Coronary artery (tissue), 2 donors: ENCODE measurements at regions not wholly inside any gene's neighbourhood (a gene's known extent, or its start where the extent isn't known, plus 50 kb on each side); places are given as distances from the start of the nearest gene placed in this dataset.

Experiments used
- DNase-seq: peaks from one replicate; pipeline ENCODE4 v3.0.0-alpha.2; 2017; ENCODE audit warnings: low spot score
- H3K27ac ChIP-seq, 2 donors: fragments of 200-600 bp; sonication (generic); one replicate each; pipeline ENCODE4 v1.5.1; 2016 to 2019
- H3K4me3 ChIP-seq: fragments of 200-600 bp; sonication (generic); 2 replicates; pipeline ENCODE4 v1.5.1; 2016; ENCODE audit warnings: mild to moderate bottlenecking, moderate library complexity
- TF ChIP-seq, protein P1 (sequence below): fragments of 200-600 bp; sonication (generic); IDR thresholded peaks from one replicate; pipeline ENCODE4 v1.5.1; 2019; ENCODE audit warnings: antibody characterized with exemption

GRCh38 chr12:24134092-24134491 lies 184.6 kb upstream of the SOX5 start:
- TF ChIP-seq, protein P1, sequence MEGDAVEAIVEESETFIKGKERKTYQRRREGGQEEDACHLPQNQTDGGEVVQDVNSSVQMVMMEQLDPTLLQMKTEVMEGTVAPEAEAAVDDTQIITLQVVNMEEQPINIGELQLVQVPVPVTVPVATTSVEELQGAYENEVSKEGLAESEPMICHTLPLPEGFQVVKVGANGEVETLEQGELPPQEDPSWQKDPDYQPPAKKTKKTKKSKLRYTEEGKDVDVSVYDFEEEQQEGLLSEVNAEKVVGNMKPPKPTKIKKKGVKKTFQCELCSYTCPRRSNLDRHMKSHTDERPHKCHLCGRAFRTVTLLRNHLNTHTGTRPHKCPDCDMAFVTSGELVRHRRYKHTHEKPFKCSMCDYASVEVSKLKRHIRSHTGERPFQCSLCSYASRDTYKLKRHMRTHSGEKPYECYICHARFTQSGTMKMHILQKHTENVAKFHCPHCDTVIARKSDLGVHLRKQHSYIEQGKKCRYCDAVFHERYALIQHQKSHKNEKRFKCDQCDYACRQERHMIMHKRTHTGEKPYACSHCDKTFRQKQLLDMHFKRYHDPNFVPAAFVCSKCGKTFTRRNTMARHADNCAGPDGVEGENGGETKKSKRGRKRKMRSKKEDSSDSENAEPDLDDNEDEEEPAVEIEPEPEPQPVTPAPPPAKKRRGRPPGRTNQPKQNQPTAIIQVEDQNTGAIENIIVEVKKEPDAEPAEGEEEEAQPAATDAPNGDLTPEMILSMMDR, result no peak
- Histone ChIP-seq H3K27ac (no peak overlapping the region), H3K4me3 (no peak overlapping the region)
- DNase-seq, result no peak

GRCh38 chr12:24133384-24133783 lies 183.9 kb upstream of the SOX5 start:
- no peak overlapping the region for H3K4me3 ChIP-seq
- no peak for DNase-seq
- no peak overlapping the region for H3K27ac ChIP-seq
- TF ChIP-seq, protein P1, result no peak

GRCh38 chr12:24127919-24128721 lies 178.7 kb upstream of the SOX5 start:
- DNase-seq, result no peak
- H3K4me3 ChIP-seq, result no peak overlapping the region
- TF ChIP-seq, protein P1, result no peak
- no peak overlapping the region for H3K27ac ChIP-seq

- Histone ChIP-seq H3K27ac (no peak overlapping the region), H3K4me3 (no peak overlapping the region)
- TF ChIP-seq, protein P1, result no peak
- no peak for DNase-seq
These were observed 175.8 kb upstream of the SOX5 start for GRCh38 chr12:24125280-24125679.

DNA sequence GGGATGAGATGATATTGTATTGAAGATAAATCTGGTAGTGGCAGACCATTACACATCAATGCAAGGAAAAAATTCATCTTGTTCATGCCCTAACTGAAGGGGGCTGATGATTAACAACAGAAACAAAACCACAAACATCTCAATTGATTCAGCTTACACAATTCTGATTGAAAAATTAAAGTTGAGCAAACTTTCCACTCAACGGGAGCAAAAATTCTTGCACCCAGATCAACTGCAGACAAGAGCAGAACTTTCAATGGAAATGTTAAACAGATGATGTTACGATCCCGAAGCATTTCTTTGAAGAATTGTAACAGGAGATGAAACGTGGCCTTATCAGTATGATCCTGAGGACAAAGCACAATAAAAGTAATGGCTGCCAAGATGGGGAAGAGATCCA lies 172.4 kb upstream of the SOX5 start:
- no peak for DNase-seq

DNA sequence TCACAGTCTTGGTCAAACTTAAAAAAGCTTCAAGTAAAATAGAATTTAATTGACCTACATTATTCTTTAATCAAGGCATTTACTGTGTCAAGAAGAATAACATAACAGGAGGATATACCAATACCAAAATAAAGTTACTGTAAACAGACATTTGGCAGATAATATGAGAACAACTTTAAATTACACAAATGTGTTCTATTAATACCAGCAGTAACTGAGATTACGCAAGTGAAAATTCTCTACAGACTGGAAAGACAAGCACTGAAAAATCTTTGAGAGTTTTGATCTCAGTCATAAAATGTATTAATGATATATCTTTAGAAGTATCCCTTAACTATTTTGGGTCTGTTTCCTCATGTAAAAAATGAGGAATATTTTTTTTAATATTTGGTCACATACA lies 169.2 kb upstream of the SOX5 start:
- TF ChIP-seq, protein P1, result no peak
- no peak for DNase-seq
- no peak overlapping the region for H3K27ac ChIP-seq
- no peak overlapping the region for H3K4me3 ChIP-seq

More for the DNA sequence above, 172.4 kb upstream of the SOX5 start:
- H3K4me3 ChIP-seq, result no peak overlapping the region
- TF ChIP-seq, protein P1, result no peak
- H3K27ac ChIP-seq, result no peak overlapping the region

GRCh38 chr12:24116548-24116947 lies 167.1 kb upstream of the SOX5 start:
- DNase-seq, result no peak
- Histone ChIP-seq H3K4me3 (no peak overlapping the region), H3K27ac (no peak overlapping the region)
- TF ChIP-seq, protein P1, result no peak
